Endothelial cell of umbilical vein (primary cell): ENCODE measurements at regions not wholly inside any gene's neighbourhood (a gene's known extent, or its start where the extent isn't known, plus 50 kb on each side); places are given as distances from the start of the nearest gene placed in this dataset.
A peak's percentile ranks its signal among the peaks of the same experiment; 100 is the strongest.

Experiments used
- BruUV-seq: library from RNA; stranded (reverse); fragments of 400-500 nt; replicated peaks from 2 replicates; lab custom pipeline; 2021; lab: Mats Ljungman, UMichigan
- CTCF ChIA-PET: fragments of 300-600, 350-600 bp; sonication (Branson Sonifier 250); formaldehyde crosslinking; loops from one replicate; lab custom pipeline; 2021; ENCODE audit warnings: antibody characterized with exemption, inconsistent platforms; lab: Charles Lee
- POLR2A ChIA-PET: fragments of 300-600, 350-600 bp; sonication (Branson Sonifier 250); formaldehyde crosslinking; loops from one replicate; lab custom pipeline; 2021; ENCODE audit warnings: antibody characterized with exemption, inconsistent platforms; lab: Charles Lee
- DNase-seq: peaks from one replicate; pipeline ENCODE4 v3.0.0-alpha.2; 2011; ENCODE audit warnings: low read depth, low spot score
- FAIRE-seq: peaks from 2 replicates; lab custom pipeline; 2011; peaks lifted over from hg19 to GRCh38; lab: Jason Lieb, UNC
- H2AFZ ChIP-seq: 2 replicates; pipeline ENCODE4 v1.6.0; 2012; ENCODE audit warnings: low read depth, low read length, control low read depth, inconsistent platforms
- H3K27ac ChIP-seq: 2 replicates; pipeline ENCODE4 v1.5.1; 2011; ENCODE audit warnings: low read depth, mild to moderate bottlenecking, control low read depth, low read length, moderate library complexity; ENCODE audit not compliant: insufficient read depth
- H3K27me3 ChIP-seq, 2 experiments: 2 replicates each; pipeline versions ENCODE4 v1.6.0 to v1.6.1; 2011; ENCODE audit warnings: low read length in 2 of 2, mixed read lengths in 1 of 2; ENCODE audit not compliant: control insufficient read depth in 2 of 2, insufficient read depth in 2 of 2
- H3K36me3 ChIP-seq, 2 experiments: 2 replicates in 1 of 2; 3 replicates in 1 of 2; pipeline ENCODE4 v1.5.1; 2011; ENCODE audit warnings: low read length in 2 of 2, mild to moderate bottlenecking in 1 of 2, moderate library complexity in 1 of 2; ENCODE audit not compliant: control insufficient read depth in 2 of 2, insufficient read depth in 2 of 2; ENCODE audit errors: extremely low read depth in 1 of 2
- H3K4me1 ChIP-seq: 3 replicates; pipeline ENCODE4 v1.5.1; 2011; ENCODE audit warnings: mild to moderate bottlenecking, low read length; ENCODE audit not compliant: control insufficient read depth, insufficient read depth; ENCODE audit errors: extremely low read depth
- H3K4me2 ChIP-seq: 2 replicates; pipeline ENCODE4 v1.6.1; 2011; ENCODE audit warnings: low read length, control low read depth, mixed read lengths; ENCODE audit not compliant: insufficient read depth
- H3K4me3 ChIP-seq, 3 experiments: fragments of 200-600 bp in 1 of 3; sonication (generic), shearing (Covaris generic) in 1 of 3; replicated peaks in 1 of 3; 2 replicates each; pipeline ENCODE4 v1.5.1; 2011 to 2016; ENCODE audit warnings: control low read depth in 3 of 3, low read length in 3 of 3, mild to moderate bottlenecking in 2 of 3, inconsistent platforms in 1 of 3, low read depth in 1 of 3, moderate library complexity in 1 of 3; ENCODE audit not compliant: insufficient read depth in 1 of 3
- H3K79me2 ChIP-seq: 2 replicates; pipeline ENCODE4 v1.6.0; 2012; ENCODE audit warnings: low read length, inconsistent platforms; ENCODE audit not compliant: control insufficient read depth, insufficient read depth
- H3K9ac ChIP-seq: replicated peaks from 2 replicates; pipeline ENCODE3; 2011; ENCODE audit warnings: low read length, control low read depth; ENCODE audit not compliant: insufficient read depth; ENCODE audit errors: extremely low read depth
- H3K9me1 ChIP-seq: replicated peaks from 3 replicates; pipeline ENCODE4 v1.6.0; 2011; ENCODE audit warnings: mild to moderate bottlenecking, low read length; ENCODE audit not compliant: control insufficient read depth, insufficient read depth; ENCODE audit errors: extremely low read depth
- H3K9me3 ChIP-seq: replicated peaks from 2 replicates; pipeline ENCODE4 v1.5.1; 2012; ENCODE audit warnings: low read length, inconsistent platforms; ENCODE audit not compliant: control insufficient read depth, insufficient read depth
- H4K20me1 ChIP-seq: replicated peaks from 2 replicates; pipeline ENCODE3; 2011; ENCODE audit warnings: mild to moderate bottlenecking, low read length; ENCODE audit not compliant: control insufficient read depth, insufficient read depth; ENCODE audit errors: extremely low read depth
- EZH2 ChIP-seq: IDR thresholded peaks from 2 replicates; pipeline ENCODE4 v1.6.1; 2012; ENCODE audit warnings: borderline replicate concordance, low read depth, mild to moderate bottlenecking, moderate library complexity, low read length, inconsistent platforms; ENCODE audit not compliant: severe bottlenecking
- FOS ChIP-seq: IDR thresholded peaks from 2 replicates; pipeline ENCODE4 v1.6.1; 2011; ENCODE audit warnings: mild to moderate bottlenecking, low read length, moderate library complexity, borderline replicate concordance; ENCODE audit not compliant: insufficient read depth
- JUN ChIP-seq: IDR thresholded peaks from 2 replicates; pipeline ENCODE4 v1.6.1; 2011; ENCODE audit warnings: borderline replicate concordance, low read depth; ENCODE audit not compliant: insufficient read length, insufficient read depth
- MAX ChIP-seq: IDR thresholded peaks from 2 replicates; pipeline ENCODE4 v1.6.1; 2011; ENCODE audit not compliant: insufficient read depth, insufficient read length
- POLR2A ChIP-seq: IDR thresholded peaks from 2 replicates; pipeline ENCODE4 v1.6.1; 2012; ENCODE audit warnings: low read depth, mild to moderate bottlenecking, control low read depth, low read length
- dilution Hi-C: fragments of 300-500 bp; cut with MboI; formaldehyde crosslinking; loops from one replicate; pipeline ENCODE4 v1.15.0; 2019; ENCODE audit warnings: low sequenced_read_pairs; ENCODE audit not compliant: extremely low pct_ligation_motif_present
- intact Hi-C: fragments of 100-400 bp; cut with micrococcal nuclease; formaldehyde crosslinking; loops from one replicate; pipeline ENCODE4 v1.10.0; 2022

GRCh38 chr20:54292185-54292584 is 84.3 kb downstream of the PFDN4 start:
- no peaks in the 10 kb centered on the region for H3K36me3 ChIP-seq
- H3K27me3 ChIP-seq = no peaks in the 10 kb centered on the region
- TF ChIP-seq JUN (peak; percentile 54), EZH2 (no peak), POLR2A (no peak)
- no peak overlapping the region for H3K4me3 ChIP-seq
- no peak overlapping the region for H2AFZ ChIP-seq
- no peak overlapping the region for H3K9ac ChIP-seq
- H3K27ac ChIP-seq = no peak overlapping the region
- FAIRE-seq (no peak), DNase-seq (peak; percentile 61)
- H3K4me1 ChIP-seq = no peaks in the 10 kb centered on the region
- ChIA-PET POLR2A (no interaction called here), CTCF (interaction anchor here (1.2 to 1.8 kb wide), 6 partner anchors 9 to 241 kb away, joined by 3 to 5 read pairs (median 4); partner anchors contain the start of gene PFDN4)
- no TSS peak for BruUV-seq
- intact Hi-C loops (loop anchor here (2.0 kb wide), 1 partner anchor 49 kb away; no protein-coding TSS in a partner anchor), dilution Hi-C loops (no loop called here)
- H3K9me3 ChIP-seq = no peaks in the 10 kb centered on the region
- no peaks in the 10 kb centered on the region for H4K20me1 ChIP-seq
- no peaks in the 10 kb centered on the region for H3K79me2 ChIP-seq
- no peaks in the 10 kb centered on the region for H3K9me1 ChIP-seq
- H3K4me2 ChIP-seq = no peak overlapping the region

- FAIRE-seq (peak; percentile 83), DNase-seq (peak; percentile 90)
- Histone ChIP-seq H3K4me3 (no peak overlapping the region), H3K9me1 (no peaks in the 10 kb centered on the region), H3K9ac (no peak overlapping the region), H4K20me1 (no peaks in the 10 kb centered on the region), H3K27ac (no peak overlapping the region), H3K79me2 (no peaks in the 10 kb centered on the region), H3K9me3 (no peaks in the 10 kb centered on the region), H3K4me1 (no peaks in the 10 kb centered on the region), H3K4me2 (no peak overlapping the region), H2AFZ (no peak overlapping the region), H3K36me3 (no peaks in the 10 kb centered on the region), H3K27me3 (no peaks in the 10 kb centered on the region)
- ChIA-PET CTCF (interaction anchor here (1.2 kb wide), 2 partner anchors 9 to 10 kb away, joined by 3 to 6 read pairs; no protein-coding TSS in a partner anchor), POLR2A (no interaction called here)
- dilution Hi-C loops (no loop called here), intact Hi-C loops (loop anchor here (2.0 kb wide), 1 partner anchor 47 kb away; no protein-coding TSS in a partner anchor)
- TF ChIP-seq POLR2A (no peak), JUN (peak; percentile 32), FOS (no peak), MAX (no peak)
- no TSS peak for BruUV-seq
These were observed 85.6 kb downstream of the PFDN4 start for GRCh38 chr20:54293526-54293925.
